ENCODE measurements at regions not wholly inside any gene's neighbourhood (a gene's known extent, or its start where the extent isn't known, plus 50 kb on each side); places are given as distances from the start of the nearest gene placed in this dataset.

- TF ChIP-seq, protein P1, sequence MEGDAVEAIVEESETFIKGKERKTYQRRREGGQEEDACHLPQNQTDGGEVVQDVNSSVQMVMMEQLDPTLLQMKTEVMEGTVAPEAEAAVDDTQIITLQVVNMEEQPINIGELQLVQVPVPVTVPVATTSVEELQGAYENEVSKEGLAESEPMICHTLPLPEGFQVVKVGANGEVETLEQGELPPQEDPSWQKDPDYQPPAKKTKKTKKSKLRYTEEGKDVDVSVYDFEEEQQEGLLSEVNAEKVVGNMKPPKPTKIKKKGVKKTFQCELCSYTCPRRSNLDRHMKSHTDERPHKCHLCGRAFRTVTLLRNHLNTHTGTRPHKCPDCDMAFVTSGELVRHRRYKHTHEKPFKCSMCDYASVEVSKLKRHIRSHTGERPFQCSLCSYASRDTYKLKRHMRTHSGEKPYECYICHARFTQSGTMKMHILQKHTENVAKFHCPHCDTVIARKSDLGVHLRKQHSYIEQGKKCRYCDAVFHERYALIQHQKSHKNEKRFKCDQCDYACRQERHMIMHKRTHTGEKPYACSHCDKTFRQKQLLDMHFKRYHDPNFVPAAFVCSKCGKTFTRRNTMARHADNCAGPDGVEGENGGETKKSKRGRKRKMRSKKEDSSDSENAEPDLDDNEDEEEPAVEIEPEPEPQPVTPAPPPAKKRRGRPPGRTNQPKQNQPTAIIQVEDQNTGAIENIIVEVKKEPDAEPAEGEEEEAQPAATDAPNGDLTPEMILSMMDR (conservative IDR thresholded peaks at IDR 0.05; ENCODE audit: low read depth, low read length), result no peak
- no peak for TF ChIP-seq EZH2 (IDR thresholded peaks at IDR 0.05; ENCODE audit: low read length, unreplicated experiment)
These were observed 62.8 kb downstream of the C9orf50 start for GRCh38 chr9:129558063-129558550.

Data from PC-3 (cell line).